ENCODE measurements at regions not wholly inside any gene's neighbourhood (a gene's known extent, or its start where the extent isn't known, plus 50 kb on each side); places are given as distances from the start of the nearest gene placed in this dataset.

DNA sequence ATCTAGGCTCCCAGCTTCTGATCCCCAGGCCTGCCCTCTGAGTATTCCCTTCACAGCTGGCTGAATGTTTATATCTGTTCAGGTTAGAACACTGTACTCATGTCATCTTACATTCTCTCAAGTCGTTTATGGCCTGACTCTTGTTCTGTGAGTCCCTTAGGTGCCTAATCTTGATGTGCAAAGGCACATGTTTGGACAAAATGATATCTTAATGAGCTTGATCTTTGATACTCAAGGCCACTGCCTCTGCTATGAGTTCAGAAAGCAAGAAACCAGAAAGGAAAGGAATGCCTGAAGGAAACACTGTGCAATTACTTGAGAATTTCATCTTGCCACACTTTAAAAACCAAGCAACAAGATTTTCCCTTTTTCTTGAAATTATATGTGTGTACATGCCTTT is 391.8 kb upstream of the ZNF608 start:
- no peak for DNase-seq (ENCODE audit: low spot score)

DNA sequence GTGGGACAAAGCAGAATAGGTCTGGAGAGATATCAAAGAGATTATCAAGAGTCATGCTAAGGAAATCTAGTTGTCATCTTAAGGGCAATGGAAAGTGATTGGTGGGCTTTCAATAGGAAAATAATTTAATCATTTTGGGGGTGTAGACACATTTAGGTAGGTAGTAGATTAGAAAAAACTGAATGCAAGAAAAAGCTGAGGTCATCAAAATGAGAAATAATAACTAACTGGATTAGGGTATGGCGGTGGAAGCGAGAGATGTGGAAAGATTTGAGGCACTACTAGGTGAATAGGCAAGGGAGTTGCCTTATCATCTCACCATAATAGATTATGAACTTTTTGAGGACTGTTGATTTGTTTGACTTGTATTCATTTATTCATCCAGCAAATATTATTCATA is 393.2 kb upstream of the ZNF608 start:
- no peak for DNase-seq (ENCODE audit: low spot score)

DNA sequence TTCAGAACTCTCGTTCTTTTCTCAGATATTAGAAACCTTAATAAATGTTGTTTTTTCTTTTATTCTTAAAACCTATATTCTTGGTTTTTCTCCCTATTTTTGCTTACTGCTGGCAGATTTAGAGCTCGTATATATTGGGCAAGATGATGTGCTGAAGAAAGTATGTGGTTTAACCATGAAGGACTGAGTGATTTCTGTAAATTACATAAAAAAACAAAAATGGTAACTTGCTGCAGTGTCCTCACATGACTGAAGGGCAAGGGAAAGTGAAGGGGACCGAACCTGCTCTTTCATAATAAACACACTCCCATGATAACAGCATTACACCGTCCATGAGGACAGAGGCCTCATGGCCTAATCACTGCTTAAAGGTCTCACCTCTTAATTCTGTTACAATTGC is 393.8 kb upstream of the ZNF608 start:
- no peak for DNase-seq (ENCODE audit: low spot score)

DNA sequence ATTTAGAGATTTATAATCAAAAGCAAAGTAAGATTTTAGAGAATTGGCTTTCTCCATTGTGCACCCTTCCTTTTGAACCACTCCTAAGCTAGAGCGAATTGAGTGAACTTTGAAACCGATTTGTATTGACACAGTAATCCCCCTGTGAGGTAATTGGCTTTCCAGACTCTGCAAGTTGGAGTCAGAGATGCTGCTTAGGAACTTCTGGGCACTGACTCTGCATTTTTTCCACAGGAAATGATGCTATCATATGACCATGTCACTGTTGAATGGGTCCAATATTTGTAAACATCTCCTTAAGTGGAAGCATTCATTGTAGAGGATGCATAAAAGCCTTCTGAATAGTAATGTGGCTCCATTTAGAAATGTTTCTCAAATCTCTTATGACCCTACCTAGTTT is 394.4 kb upstream of the ZNF608 start:
- DNase-seq (ENCODE audit: low spot score): no peak

DNA sequence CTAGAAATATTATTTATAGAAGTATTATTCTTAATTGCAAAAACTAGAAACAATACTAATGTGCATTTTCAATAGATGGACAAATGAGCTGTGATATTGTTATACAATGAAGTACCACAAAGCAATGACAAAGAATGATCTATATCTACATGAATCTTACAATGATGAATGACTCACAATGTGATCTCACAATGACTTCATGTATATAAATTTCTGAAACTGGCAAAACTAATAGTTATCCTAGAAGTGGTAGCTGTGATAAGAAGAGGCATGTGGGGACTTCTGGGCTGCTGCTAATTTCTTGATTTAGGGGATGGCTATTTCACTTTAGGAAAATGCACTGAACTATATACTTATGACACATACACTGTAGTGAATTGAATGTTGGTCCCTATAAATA is 396.0 kb upstream of the ZNF608 start:
- no peak for DNase-seq (ENCODE audit: low spot score)

DNA sequence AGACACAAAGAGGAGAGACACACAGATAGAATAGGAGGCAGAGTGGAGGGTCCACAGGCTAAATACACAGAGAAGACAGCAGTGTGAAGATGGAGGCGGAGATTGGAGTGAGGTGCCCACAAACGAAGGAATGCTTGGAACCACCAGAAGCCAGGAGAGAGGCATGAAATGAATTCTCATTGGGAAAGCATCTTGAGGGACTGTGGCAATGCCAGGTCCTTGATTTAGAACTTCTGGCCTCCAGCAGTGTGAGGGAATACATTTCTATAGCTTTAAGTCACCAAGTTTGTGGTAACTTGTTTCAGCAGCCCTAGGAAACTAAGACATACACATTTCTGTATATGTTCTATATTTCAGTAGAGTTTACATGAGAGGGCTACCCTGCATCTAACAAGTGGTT is 396.6 kb upstream of the ZNF608 start:
- no peak for DNase-seq (ENCODE audit: low spot score)

DNA sequence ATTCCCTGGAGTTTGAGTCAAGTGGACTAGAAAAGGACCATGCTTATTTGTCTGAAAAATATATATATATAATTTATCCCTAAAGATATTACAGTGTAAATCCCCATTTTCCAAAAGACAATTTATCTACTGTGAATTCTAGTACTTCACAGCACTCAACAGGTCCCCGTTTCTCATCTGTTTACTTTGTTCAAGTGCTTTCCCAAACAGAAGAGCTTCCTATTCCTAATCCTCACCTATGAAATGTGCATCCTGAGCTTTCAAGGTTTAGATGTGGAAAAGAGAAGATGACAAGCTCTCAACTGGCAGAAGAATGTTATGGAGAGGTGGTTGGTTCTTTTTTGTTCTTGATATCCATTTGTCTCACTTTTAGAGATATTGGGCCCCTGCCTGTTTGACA is 401.6 kb upstream of the ZNF608 start:
- DNase-seq (ENCODE audit: low spot score): no peak

DNA sequence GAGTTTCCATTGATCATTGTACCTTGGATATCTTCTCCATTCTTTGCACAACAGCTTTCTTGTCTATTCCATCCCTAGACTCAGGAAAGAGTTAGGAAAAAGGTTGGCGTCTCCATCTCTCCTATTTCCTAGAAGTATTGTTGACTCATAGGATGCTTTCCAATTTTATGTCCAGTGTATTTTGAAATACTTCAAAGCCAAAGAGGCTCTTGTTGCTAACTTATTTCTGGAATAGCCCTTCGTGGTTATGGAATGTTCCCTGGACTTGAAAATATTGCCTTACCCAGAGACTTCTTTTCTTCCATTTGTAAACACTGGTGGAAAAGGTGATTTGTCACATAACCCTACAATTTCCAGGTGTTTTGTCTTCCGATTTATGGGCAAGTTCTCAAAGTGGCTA is 402.3 kb upstream of the ZNF608 start:
- DNase-seq (ENCODE audit: low spot score): no peak

DNA sequence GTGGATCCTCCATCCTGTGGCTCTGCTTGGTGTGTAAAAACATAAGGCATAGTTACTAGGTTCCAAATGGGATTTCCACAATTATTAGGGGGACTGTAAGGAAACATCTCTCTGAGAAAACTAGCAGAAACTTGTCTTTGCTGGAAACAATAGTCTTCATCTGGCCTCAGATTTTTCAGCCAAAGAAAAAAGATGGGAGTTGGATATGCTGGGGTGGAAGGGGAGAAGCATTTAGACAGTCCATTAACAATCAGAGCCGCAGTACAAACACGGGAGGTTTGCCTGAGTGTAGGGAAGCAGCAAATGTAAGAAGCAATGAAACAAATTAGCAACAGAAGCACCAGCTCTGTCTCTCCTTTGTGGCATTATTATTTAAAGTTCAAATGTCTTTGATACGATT is 402.7 kb upstream of the ZNF608 start:
- no peak for DNase-seq (ENCODE audit: low spot score)

DNA sequence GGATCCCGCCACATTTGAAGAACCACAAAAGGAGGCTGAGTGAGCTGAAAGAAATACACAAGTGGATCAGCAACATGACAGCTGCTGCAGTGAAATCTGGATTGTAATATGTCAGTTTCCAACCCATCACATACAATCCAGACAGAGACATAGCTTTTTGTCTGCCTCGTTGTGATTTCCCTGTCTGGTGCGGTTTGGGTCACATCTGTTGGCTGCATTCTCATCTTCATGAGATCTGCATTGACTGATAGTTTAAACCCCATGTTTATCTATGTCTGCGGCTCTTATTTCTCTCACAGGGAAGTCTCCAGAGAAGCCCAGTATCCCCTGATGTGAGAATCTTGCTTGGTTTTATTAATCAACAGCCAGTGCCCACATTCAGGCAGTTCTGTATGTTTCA is 403.1 kb upstream of the ZNF608 start:
- no peak for DNase-seq (ENCODE audit: low spot score)

DNA sequence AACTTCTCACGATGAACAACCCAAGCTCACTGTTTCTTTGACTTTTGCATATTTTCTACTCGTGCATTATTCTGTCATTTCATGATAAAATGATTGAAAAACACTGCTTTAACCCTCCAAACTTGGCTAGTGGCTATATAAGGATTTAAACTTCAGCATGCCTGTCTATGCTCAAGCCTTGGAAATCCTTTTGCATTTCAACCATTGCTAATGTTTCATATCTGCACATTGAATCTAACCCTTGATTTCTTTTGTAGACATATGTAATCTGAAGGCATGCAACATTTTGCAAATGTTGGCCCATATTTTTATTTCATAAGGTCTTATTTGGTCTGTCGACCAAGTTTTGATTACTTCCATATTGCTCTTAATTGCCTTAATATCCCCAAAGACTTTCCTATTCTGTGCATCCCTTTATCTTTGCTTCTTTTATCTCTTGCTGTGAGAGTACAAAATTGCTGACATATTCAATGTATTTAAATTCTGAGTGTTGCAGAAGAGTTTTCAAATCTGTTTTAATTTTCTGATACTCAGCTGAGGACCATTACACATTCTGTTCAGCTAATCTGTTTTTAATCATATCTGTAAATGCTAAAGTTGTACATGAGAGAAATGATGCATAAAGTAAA is 403.7 kb upstream of the ZNF608 start:
- no peak for DNase-seq (ENCODE audit: low spot score)

DNA sequence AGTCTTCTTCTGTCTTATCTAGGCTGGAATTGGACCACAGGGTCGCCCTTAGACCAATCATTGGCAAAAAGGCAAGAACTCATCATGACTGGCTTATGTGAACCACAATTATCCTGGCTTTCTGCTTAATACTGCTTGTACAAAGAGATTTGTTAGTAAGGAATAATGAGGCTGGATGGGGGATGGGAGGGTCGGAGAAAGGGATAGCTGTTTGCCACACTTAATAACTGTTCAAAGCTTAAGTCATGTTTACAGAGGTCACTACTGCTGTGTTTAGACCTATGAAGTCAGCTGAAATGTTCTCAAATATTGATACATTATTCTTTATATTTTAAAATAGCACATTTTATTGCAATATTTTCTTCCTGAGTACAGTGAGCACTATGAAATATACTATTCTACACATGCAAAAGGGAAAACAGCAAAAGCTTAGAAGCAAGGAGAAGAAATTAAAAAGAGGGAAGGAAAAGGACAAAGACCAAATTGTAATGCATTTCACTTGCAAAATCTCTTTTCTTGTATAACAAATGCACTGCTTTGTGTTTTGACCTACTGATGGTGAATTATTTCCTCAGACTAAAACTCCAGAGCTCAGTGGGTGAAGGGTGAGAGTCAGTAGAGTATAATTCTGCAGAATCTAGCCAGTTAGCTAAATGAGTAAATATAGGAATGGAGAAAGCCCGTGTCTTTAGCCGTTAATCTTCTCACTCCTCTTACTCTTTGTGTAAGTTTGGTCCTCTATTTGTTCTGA is 404.9 kb upstream of the ZNF608 start:
- no peak for DNase-seq (ENCODE audit: low spot score)

DNA sequence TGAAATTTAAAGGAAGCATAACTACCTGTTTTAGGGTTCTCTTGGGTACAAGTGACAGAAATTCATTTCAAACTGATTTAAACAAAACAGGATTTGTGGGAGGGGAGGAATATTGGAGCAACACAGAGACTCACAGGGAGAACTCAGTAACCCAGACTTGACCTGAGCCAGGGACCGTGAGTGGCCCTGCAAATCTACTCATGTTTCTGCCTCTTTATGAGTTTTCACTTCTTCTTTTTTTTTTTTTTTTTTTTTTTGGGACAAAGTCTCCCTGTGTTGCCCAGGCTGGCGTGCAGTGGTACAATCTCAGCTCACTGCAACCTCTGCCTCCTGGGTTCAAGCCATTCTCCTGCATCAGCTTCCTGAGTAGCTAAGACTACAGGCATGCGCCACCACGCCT is 405.6 kb upstream of the ZNF608 start:
- DNase-seq (ENCODE audit: low spot score): no peak

DNA sequence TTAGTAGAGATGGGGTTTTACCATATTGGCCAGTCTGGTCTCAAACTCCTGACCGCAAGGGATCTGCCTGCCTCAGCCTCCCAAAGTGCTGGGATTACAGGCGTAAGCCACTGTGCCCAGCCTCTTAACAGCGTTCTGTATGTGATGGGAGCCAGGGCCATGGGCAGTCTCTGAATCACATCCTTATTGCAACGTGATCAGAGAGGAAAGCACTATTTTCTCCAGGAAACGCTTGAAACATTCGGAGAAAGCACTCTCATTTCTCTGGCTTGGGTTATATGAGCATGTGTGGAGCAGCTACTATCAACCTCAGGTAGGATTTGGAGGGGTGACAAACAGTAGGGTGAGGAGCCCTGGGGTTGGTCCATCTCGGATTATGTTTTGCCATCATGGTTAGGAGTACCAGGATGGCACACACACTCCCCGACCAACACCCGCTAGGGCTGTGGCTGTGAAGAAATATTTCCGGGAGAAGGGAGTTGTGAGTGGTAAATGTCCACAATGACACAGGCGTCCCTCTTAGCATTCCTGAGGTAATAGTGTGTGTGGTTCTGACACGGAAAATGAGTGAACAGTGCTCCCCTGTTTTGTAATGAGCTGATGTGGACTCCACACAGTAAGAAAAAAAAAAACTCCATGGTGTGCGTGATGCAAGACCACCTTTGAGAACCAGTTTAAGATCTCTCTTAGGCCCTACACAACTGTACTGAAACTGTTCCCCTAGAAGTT is 406.2 kb upstream of the ZNF608 start:
- no peak for DNase-seq (ENCODE audit: low spot score)

DNA sequence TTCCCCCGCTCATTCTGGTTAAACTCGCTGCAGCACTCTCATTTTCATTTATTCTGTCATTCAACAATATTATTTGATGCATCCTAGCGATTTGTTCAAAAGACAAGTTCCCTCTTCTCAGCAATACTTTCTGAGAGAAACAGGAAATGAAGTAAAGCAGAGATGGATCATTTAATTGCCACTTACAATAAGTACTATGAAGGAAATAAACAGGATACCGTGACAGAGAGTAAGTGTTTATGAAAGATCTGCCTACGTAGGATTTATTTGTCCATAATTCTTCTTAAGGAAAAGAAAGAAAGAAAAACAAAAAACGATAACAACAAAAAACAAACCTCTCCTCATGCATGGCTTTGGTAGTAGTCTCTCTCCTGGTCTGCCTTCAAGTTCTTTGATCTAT is 406.8 kb upstream of the ZNF608 start:
- no peak for DNase-seq (ENCODE audit: low spot score)

DNA sequence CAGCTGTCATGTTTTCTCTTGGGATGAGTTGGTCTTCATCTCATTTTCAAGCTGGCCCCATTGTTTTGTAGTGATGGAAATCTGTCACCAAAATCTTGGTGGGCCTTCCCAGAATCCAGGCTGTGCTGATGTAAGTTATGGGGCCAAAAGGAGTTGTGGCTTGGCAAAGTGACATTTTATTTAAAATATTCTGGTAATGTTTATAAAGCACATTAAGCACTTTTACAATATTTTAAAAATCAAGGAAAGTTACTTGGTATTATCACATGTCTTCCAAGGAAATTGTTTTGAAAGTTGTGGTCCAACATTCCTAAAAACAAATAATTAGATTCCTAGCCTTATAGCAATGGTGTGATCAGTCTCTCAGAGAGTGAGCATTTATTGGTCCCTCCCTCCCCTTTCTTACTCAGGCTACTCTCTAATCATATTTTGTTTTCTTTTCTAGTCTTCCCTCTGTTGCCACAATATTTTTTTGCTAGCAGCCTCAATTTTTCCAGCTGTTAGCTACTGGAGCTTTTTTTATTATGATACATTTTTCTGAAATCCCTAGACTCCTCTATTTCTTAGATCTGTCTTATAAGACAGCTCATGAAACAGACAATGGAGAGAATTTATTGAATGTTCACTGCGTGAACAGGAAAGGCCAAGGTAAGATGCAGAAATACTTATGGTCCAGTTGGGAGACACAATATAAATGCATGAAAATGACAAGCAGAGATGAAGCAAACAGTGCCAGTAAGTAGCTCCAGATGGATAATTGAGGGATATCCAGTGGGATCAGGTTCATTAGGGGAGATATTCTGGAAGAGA is 408.1 kb upstream of the ZNF608 start:
- DNase-seq (ENCODE audit: low spot score): no peak

DNA sequence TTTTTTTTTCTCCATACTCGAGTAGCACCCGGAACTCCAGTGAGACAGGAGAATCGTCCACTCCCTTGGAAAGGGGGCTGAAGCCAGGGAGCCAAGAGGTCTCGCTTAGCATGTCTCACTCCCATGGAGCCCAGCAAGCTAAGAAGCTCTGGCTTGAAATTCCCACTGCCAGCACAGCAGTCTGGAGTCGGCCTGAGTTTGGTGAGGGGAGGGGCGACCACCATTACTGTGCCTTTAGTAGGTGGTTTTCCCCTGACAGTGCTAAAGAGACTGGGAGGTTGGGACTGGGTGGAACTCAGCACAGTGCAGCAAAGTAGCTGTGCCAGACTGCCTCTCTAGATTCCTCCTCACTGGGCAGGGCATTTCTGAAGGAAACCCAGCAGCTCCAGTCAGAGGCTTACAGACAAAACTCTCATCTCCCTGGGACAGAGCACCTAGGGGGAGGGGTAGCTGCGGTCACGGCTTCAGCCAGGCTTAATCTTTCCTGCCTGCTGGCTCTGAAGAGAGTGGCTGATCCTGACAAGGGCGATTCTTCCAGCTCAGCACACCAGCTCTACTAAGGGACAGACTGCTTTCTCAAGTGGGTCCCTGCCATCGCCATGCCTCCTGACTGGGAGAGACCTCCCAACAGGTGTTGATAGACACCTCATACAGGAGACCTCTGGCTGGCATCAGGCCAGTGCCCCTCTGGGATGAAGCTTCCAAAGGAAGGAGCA is 414.5 kb upstream of the ZNF608 start:
- no peak for DNase-seq (ENCODE audit: low spot score)

DNA sequence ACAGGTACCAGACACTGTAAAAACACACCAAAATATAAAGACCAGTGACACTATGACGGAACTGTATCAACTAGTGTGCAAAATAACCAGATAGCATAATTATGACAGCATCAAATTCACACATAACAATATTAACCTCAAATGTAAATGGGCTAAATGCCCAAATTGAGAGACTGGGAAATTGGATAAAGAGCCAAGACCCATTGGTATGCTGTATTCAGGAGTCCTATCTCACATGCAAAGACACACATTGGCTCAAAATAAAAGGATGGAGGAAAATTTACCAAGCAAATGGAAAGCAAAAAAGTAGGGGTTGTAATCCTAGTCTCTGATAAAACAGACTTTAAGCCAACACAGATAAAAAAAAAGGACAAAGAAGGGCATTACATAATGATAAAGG is 416.3 kb upstream of the ZNF608 start:
- no peak for DNase-seq (ENCODE audit: low spot score)

DNA sequence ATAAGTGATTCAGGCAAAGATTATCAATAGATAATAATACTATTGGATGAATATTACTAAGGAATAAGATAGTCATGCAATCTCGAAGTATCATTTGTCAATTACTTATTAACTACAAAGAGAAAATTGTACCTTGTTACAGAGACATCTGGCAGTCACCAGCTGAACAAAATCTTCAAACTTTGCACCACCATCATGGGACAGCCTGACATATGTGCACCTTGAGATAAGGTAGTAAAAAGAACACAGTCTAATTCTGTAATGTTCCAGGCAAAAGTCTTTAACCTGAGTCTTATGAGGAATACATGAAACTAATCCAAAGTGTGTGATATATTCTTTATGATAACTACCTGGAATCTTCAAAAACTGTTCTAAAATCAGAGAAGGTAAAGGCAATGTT is 423.0 kb upstream of the ZNF608 start:
- no peak for DNase-seq (ENCODE audit: low spot score)

DNA sequence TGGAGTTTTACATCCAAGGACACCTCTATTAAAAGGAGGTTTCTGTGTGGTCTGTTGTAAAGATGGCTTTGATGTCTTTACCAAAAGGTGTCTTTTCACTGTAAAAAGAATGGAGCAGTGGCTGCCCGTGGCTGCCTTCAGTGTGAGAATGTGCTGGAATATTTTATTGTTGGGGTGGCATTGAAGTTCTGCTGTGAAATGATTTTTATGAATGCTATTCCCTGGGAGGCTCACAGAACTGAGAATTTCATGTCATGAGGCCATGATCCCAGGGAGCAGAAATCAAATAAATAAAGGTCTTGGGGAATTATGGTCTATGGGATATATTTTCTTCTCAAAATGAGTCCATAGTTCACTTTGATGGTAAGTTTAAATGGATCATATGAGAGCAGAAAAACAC is 425.2 kb upstream of the ZNF608 start:
- DNase-seq (ENCODE audit: low spot score): no peak

DNA sequence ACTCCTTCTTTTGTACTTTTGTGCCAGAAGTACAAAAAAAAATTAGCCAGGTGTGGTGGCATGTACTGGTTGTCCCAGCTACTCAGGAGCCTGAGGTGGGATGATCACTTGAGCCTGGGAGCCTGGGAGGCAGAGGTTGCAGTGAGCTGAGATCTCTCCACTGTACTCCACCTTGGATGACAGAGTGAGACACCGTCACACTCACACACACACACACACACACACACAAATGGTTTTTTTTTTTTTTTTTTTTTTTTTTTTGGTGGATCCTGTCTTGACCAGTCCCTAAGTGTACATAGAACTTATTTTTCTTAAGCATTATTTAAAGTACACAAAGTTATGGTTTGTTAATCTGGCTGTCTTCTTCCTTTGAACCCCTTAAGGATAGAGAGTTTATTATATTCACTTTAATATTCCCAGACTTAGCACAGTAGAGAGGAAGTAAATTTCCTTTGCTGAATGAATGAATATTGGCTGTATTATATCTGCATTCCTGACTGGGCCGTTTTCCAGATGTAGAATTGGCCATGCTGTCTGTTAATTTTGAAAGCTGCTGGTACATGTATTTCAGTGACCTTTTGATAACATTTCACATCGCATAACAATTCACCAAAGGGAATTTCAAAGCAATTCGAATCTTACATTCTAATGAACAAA is 429.0 kb upstream of the ZNF608 start:
- DNase-seq (ENCODE audit: low spot score): no peak
